A673 (cell line): ENCODE measurements at regions not wholly inside any gene's neighbourhood (a gene's known extent, or its start where the extent isn't known, plus 50 kb on each side); places are given as distances from the start of the nearest gene placed in this dataset.
A peak's percentile ranks its signal among the peaks of the same experiment; 100 is the strongest.

Source experiments
- BruUV-seq: library from RNA; stranded (reverse); fragments of 400-500 nt; replicated peaks from 2 replicates; lab custom pipeline; 2021; lab: Mats Ljungman, UMichigan
- CTCF ChIA-PET: fragments of 300-600 bp; sonication (Branson Sonifier 250); formaldehyde crosslinking; loops from one replicate; lab custom pipeline; 2022; ENCODE audit warnings: antibody characterized with exemption; lab: Charles Lee
- POLR2A ChIA-PET: fragments of 300-600 bp; sonication (Branson Sonifier 250); formaldehyde crosslinking; loops from one replicate; lab custom pipeline; 2022; ENCODE audit warnings: antibody characterized with exemption; ENCODE audit not compliant: low non-redundant PET; lab: Charles Lee
- DNase-seq: peaks from one replicate; pipeline ENCODE4 v3.0.0-alpha.2; 2015; ENCODE audit warnings: low spot score
- H3K27ac ChIP-seq: fragments of 200-600 bp; sonication (generic); 2 replicates; pipeline ENCODE4 v1.5.1; 2016; ENCODE audit warnings: mixed run types, low read depth, mild to moderate bottlenecking, mixed read lengths, antibody characterized with exemption, low read length; ENCODE audit not compliant: poor library complexity, severe bottlenecking
- H3K27me3 ChIP-seq: fragments of 200-600 bp; sonication (generic); replicated peaks from 2 replicates; pipeline ENCODE4 v1.6.1; 2017; ENCODE audit warnings: mixed run types, low read depth, mild to moderate bottlenecking, mixed read lengths, antibody characterized with exemption, low read length; ENCODE audit not compliant: insufficient read depth, poor library complexity
- H3K36me3 ChIP-seq: fragments of 200-600 bp; sonication (generic); 2 replicates; pipeline ENCODE4 v1.6.1; 2016; ENCODE audit warnings: mixed run types, mild to moderate bottlenecking, mixed read lengths, antibody characterized with exemption, low read length; ENCODE audit not compliant: insufficient read depth, poor library complexity, severe bottlenecking
- H3K4me1 ChIP-seq: fragments of 200-600 bp; sonication (generic); 2 replicates; pipeline ENCODE4 v1.6.1; 2017; ENCODE audit warnings: mixed run types, mild to moderate bottlenecking, mixed read lengths, antibody characterized with exemption, low read length; ENCODE audit not compliant: insufficient read depth, poor library complexity, severe bottlenecking
- H3K4me3 ChIP-seq: fragments of 200-600 bp; sonication (generic); 2 replicates; pipeline ENCODE4 v1.5.1; 2016; ENCODE audit warnings: low read depth, mixed run types, mild to moderate bottlenecking, mixed read lengths, low read length; ENCODE audit not compliant: poor library complexity, severe bottlenecking
- H3K9me3 ChIP-seq: fragments of 200-600 bp; sonication (generic); 2 replicates; pipeline ENCODE4 v1.6.1; 2016; ENCODE audit warnings: mixed run types, low read depth, mild to moderate bottlenecking, mixed read lengths, antibody characterized with exemption, low read length; ENCODE audit not compliant: poor library complexity, severe bottlenecking
- CTCF ChIP-seq: fragments of 300-800, 200-600 bp; sonication (generic); conservative IDR thresholded peaks from 2 replicates; pipeline ENCODE4 v1.5.1; 2017; ENCODE audit warnings: low read depth, mild to moderate bottlenecking, antibody characterized with exemption, low read length, moderate library complexity, mixed read lengths
- EZH2 ChIP-seq: fragments of 200-600 bp; sonication (generic); IDR thresholded peaks from 2 replicates; pipeline ENCODE4 v1.6.1; 2017; ENCODE audit warnings: borderline replicate concordance, low read depth, mild to moderate bottlenecking, mixed read lengths, antibody characterized with exemption, low read length; ENCODE audit not compliant: poor library complexity, severe bottlenecking
- intact Hi-C: fragments of 100-400 bp; cut with micrococcal nuclease; formaldehyde crosslinking; loops from one replicate; pipeline ENCODE4 v1.10.0; 2022; ENCODE audit not compliant: unreplicated experiment

GRCh38 chr20:4578375-4578774, 107.9 kb upstream of the PRNP start:
- H3K4me3 ChIP-seq: no peak overlapping the region
- H3K4me1 ChIP-seq: peaks cover 24% of the 10 kb centered on the region
- no peak for DNase-seq
- peaks cover 6% of the 10 kb centered on the region for H3K9me3 ChIP-seq
- CTCF ChIA-PET: no interaction called here
- H3K27me3 ChIP-seq: no peaks in the 10 kb centered on the region
- no peak overlapping the region for H3K27ac ChIP-seq
- BruUV-seq: no TSS peak
- intact Hi-C loops: no loop called here
- TF ChIP-seq EZH2: no peak
- no peak for TF ChIP-seq CTCF
- H3K36me3 ChIP-seq: no peaks in the 10 kb centered on the region
- POLR2A ChIA-PET: no interaction called here

- TSS peak; percentile 64 for BruUV-seq
- no peak for TF ChIP-seq EZH2
- TF ChIP-seq CTCF: no peak
- CTCF ChIA-PET: no interaction called here
- intact Hi-C loops: loop anchor here (5.0 kb wide), 2 partner anchors 62 to 92 kb away; no protein-coding TSS in a partner anchor
- H3K9me3 ChIP-seq: peaks cover 6% of the 10 kb centered on the region
- peak overlapping the region; percentile 54 for H3K27ac ChIP-seq
- no peaks in the 10 kb centered on the region for H3K27me3 ChIP-seq
- POLR2A ChIA-PET: no interaction called here
- H3K36me3 ChIP-seq: no peaks in the 10 kb centered on the region
- no peak overlapping the region for H3K4me3 ChIP-seq
- DNase-seq: no peak
- peaks cover 33% of the 10 kb centered on the region for H3K4me1 ChIP-seq
These were observed 111.9 kb upstream of the PRNP start for GRCh38 chr20:4574356-4574690.

- Histone ChIP-seq H3K36me3 (no peaks in the 10 kb centered on the region), H3K27me3 (no peaks in the 10 kb centered on the region), H3K9me3 (peaks cover 6% of the 10 kb centered on the region), H3K27ac (peak overlapping the region; percentile 54), H3K4me1 (peaks cover 33% of the 10 kb centered on the region), H3K4me3 (peak overlapping the region; percentile 11)
- DNase-seq: peak; percentile 80
- TSS peak; percentile 96 for BruUV-seq
- ChIA-PET CTCF (no interaction called here), POLR2A (no interaction called here)
- no peak for TF ChIP-seq CTCF
- TF ChIP-seq EZH2: no peak
- intact Hi-C loops: loop anchor here (5.0 kb wide), 2 partner anchors 61 to 91 kb away; no protein-coding TSS in a partner anchor
These were observed 112.5 kb upstream of the PRNP start for GRCh38 chr20:4573564-4574355.
